HEK293 (cell line): ENCODE measurements at regions not wholly inside any gene's neighbourhood (a gene's known extent, or its start where the extent isn't known, plus 50 kb on each side); places are given as distances from the start of the nearest gene placed in this dataset.

ENCODE experiments used
- ZBTB21 ChIP-seq: fragments of 450-650 bp; formaldehyde crosslinking; IDR thresholded peaks from 2 replicates; pipeline ENCODE4 v1.5.1; 2017; ENCODE audit warnings: missing biosample characterization, missing genetic modification characterization
- TF ChIP-seq, protein P1 (sequence below): fragments of 450-650 bp; formaldehyde crosslinking; IDR thresholded peaks from 2 replicates; pipeline ENCODE4 v1.5.1; 2016; ENCODE audit warnings: missing biosample characterization, missing genetic modification characterization
- TF ChIP-seq, protein P2 (sequence below): fragments of 450-650 bp; formaldehyde crosslinking; IDR thresholded peaks from 2 replicates; pipeline ENCODE4 v1.5.1; 2016; ENCODE audit warnings: missing biosample characterization, missing genetic modification characterization
- TF ChIP-seq, protein P3 (sequence below): fragments of 450-650 bp; formaldehyde crosslinking; IDR thresholded peaks from 2 replicates; pipeline ENCODE4 v1.5.1; 2016; ENCODE audit warnings: missing biosample characterization, missing genetic modification characterization

DNA sequence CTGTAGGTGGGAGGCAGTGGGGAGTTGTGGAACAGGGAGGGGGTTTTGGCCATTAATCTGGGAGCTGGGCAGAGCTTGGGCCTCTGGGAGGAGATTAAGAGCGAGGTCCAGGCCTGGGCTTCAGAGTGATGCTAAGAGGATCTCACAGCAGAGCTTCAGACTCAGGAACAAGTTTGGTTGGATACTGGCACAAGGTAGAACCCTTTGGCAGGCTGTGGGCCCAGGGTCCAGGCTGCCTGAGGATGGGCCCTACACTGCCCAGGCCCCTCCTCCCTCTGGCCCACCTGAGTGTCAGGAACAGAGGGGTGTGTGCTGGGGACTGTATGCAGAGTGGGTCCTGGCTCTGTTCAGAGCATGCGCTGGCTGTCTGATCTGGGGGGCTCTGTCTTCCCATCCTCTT lies 334.9 kb downstream of the CYP26B1 start:
- TF ChIP-seq, protein P1, sequence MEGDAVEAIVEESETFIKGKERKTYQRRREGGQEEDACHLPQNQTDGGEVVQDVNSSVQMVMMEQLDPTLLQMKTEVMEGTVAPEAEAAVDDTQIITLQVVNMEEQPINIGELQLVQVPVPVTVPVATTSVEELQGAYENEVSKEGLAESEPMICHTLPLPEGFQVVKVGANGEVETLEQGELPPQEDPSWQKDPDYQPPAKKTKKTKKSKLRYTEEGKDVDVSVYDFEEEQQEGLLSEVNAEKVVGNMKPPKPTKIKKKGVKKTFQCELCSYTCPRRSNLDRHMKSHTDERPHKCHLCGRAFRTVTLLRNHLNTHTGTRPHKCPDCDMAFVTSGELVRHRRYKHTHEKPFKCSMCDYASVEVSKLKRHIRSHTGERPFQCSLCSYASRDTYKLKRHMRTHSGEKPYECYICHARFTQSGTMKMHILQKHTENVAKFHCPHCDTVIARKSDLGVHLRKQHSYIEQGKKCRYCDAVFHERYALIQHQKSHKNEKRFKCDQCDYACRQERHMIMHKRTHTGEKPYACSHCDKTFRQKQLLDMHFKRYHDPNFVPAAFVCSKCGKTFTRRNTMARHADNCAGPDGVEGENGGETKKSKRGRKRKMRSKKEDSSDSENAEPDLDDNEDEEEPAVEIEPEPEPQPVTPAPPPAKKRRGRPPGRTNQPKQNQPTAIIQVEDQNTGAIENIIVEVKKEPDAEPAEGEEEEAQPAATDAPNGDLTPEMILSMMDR (tag by site-specific recombination), result no peak
- TF ChIP-seq, protein P2, sequence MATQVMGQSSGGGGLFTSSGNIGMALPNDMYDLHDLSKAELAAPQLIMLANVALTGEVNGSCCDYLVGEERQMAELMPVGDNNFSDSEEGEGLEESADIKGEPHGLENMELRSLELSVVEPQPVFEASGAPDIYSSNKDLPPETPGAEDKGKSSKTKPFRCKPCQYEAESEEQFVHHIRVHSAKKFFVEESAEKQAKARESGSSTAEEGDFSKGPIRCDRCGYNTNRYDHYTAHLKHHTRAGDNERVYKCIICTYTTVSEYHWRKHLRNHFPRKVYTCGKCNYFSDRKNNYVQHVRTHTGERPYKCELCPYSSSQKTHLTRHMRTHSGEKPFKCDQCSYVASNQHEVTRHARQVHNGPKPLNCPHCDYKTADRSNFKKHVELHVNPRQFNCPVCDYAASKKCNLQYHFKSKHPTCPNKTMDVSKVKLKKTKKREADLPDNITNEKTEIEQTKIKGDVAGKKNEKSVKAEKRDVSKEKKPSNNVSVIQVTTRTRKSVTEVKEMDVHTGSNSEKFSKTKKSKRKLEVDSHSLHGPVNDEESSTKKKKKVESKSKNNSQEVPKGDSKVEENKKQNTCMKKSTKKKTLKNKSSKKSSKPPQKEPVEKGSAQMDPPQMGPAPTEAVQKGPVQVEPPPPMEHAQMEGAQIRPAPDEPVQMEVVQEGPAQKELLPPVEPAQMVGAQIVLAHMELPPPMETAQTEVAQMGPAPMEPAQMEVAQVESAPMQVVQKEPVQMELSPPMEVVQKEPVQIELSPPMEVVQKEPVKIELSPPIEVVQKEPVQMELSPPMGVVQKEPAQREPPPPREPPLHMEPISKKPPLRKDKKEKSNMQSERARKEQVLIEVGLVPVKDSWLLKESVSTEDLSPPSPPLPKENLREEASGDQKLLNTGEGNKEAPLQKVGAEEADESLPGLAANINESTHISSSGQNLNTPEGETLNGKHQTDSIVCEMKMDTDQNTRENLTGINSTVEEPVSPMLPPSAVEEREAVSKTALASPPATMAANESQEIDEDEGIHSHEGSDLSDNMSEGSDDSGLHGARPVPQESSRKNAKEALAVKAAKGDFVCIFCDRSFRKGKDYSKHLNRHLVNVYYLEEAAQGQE (tag by site-specific recombination), result no peak
- no peak for TF ChIP-seq ZBTB21 (tag by site-specific recombination)
- TF ChIP-seq, protein P3, sequence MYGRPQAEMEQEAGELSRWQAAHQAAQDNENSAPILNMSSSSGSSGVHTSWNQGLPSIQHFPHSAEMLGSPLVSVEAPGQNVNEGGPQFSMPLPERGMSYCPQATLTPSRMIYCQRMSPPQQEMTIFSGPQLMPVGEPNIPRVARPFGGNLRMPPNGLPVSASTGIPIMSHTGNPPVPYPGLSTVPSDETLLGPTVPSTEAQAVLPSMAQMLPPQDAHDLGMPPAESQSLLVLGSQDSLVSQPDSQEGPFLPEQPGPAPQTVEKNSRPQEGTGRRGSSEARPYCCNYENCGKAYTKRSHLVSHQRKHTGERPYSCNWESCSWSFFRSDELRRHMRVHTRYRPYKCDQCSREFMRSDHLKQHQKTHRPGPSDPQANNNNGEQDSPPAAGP (tag by site-specific recombination), result no peak
